Kidney glomerular epithelial cell (primary cell): ENCODE measurements at regions not wholly inside any gene's neighbourhood (a gene's known extent, or its start where the extent isn't known, plus 50 kb on each side); places are given as distances from the start of the nearest gene placed in this dataset.

ENCODE experiments used
- DNase-seq: peaks from one replicate; lab custom pipeline; 2025; lab: John Stamatoyannopoulos, UW

DNA sequence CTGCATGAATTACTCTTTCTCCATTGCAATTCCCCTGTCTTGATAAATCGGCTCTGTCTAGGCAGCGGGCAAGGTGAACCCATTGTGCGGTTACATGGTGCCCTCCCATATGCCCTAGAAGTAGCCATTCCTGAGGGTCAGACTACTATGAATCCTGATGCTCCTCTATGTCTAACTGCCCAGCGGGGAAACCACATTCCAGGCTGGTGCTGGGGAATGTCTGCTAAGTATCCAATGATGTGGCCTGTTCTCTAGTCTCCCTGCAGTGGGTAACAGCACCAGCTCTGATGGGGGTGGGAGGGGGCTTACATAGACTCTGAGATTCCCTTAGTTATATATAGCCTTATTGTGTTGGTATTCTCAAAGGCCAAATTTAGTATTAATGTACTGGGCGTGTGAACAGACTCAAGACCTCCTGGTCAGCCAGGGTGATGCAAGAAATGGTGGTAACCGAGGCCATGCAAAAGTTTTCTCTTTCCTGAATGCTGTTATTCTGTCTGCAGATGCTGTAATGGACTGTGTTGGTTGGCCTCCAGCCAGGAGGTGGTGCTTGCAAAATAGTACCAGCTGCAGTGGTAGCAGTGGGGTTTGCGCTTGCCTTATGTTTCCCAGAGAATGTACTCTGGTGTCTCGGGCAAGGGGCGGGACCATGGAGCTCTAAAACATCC, 564.8 kb upstream of the SLITRK1 start:
- DNase-seq: no peak

GRCh38 chr13:84445776-84446175, 563.5 kb upstream of the SLITRK1 start:
- no peak for DNase-seq

DNA sequence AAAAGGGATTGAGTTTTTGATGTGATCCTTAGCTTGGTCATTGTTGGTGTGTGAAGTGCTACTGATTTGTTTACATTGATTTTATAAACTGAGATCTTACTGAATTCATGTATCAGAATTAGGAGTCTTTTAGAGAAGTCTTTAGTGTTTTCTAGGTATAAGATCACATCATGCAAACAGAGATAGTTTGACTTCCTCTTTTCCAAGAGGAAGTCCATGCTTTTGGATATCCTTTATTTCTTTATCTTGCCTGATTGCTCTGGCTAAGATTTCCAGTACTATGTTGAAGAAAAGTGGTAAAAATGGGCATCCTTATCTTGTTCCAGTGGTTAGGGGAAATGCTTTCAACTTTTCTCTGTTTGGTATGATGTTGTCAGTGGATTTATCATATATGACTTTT, 561.2 kb upstream of the SLITRK1 start:
- no peak for DNase-seq

- peak; percentile 41 for DNase-seq
Observed at GRCh38 chr13:84439108-84439507, 556.8 kb upstream of the SLITRK1 start.

DNA sequence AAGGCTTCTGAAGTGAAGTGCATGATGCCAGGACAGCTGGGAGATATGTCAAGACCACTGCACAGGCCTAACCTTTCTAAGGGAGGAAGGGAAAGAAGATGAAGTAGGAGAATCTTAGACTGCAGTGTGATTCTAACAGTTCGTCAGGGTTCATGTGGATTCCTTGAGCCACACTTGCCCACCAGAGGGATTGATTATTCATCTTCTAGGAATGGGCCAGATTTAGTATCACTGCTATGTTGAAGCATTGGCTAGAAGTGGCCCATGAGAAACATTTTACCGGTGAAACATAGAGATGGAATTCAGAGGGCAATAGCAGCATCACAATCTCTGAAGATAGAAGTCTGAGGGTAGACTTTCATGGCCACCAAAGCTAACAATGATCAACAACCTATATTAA, 550.8 kb upstream of the SLITRK1 start:
- peak; percentile 50 for DNase-seq

GRCh38 chr13:84431646-84432045, 549.4 kb upstream of the SLITRK1 start:
- DNase-seq: no peak

DNA sequence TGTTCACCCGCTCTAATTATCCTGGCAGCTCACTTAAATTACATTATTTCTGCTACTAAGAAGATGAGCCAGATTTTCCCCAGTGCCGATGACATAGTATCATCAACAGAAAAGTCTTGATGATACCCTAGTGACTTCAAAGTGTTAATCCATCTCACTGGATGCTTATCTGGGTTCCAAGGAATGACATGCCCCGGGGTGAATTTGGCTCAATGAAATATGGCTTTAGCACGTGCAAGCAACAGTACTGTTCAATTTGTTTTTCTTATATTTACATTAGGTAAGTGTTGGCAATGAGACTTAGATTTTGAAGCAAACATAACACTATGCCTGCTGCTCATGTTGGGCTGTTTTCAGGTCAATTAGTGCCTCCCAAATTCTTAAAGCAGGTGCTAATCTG, 548.2 kb upstream of the SLITRK1 start:
- no peak for DNase-seq

DNA sequence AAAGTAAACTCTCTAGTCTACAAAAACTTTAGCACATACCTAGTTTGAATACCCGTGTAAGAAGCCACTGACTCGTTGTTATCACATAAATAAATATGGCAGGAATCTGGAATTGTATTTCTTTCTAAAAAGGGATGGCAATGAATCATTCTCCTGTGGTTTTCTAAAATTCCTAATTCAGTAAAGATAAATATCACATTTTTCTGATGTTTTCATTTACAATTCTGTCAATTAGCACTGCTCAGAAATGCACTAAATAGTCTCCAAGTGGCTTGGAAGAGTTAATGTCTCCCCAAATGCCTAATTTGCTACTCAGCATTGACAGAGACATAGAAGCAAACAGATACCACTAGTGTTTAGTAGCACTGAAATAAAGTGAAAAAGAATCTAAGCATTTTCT, 547.7 kb upstream of the SLITRK1 start:
- DNase-seq: peak; percentile 29

- DNase-seq: no peak
Observed at GRCh38 chr13:84418041-84418440, 535.8 kb upstream of the SLITRK1 start.

DNA sequence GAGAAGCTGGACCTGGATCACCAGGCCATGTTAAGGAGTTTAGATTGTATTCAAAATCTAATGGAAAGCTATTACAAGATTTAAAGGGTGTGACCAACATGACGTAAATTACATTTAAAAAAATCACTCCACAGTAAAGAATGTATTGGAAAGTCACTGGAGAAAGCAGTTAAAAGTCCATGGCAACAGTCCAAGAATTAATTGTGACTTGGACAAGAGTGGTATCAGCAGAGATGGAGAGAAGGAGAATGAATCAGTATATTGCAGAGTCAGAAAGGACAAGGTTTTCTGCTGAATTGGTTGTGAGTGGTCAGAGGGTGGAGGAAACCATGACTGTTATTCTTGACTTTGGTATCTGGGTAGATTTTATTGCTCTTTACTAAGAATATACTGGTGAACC, 535.1 kb upstream of the SLITRK1 start:
- DNase-seq: no peak

GRCh38 chr13:84413016-84413415, 530.7 kb upstream of the SLITRK1 start:
- no peak for DNase-seq

DNA sequence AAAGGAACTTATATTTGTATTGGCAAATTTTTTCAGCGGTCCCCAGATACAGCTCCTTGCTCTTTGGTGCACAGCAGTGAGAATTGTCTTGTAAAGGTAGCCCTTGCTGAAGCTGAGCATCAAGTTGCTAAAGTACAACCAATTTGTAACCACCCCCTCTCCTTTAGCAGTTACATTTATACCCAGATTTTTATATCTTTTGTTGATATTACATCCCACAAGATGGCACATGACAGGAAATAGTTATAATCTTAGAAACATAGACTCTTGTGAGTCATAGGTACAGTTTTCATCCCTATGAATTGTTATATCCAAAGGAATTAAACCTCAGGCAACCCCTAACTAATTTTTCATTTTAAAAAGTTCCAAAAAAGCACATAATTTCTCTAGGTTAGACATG, 523.0 kb upstream of the SLITRK1 start:
- DNase-seq: no peak

DNA sequence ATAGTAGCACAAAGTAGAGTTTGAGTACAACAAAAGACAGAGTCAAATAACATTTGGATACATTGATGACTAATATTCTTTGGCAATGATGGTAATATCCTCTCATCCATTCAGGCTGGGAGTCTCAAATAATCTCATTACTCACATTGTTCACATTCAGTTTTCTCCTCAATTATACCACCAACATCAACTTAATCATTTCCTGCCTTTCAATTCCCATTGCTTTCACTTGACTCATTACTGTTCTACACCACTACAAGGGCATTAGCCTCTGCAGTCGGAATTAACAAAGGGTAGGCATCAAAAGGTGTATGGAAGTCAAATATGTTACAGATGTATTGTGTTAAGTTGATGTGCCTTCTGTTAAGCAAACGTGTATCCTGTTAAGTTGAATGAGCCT, 518.4 kb upstream of the SLITRK1 start:
- peak; percentile 83 for DNase-seq

GRCh38 chr13:84399320-84400085, 517.2 kb upstream of the SLITRK1 start:
- DNase-seq: no peak

DNA sequence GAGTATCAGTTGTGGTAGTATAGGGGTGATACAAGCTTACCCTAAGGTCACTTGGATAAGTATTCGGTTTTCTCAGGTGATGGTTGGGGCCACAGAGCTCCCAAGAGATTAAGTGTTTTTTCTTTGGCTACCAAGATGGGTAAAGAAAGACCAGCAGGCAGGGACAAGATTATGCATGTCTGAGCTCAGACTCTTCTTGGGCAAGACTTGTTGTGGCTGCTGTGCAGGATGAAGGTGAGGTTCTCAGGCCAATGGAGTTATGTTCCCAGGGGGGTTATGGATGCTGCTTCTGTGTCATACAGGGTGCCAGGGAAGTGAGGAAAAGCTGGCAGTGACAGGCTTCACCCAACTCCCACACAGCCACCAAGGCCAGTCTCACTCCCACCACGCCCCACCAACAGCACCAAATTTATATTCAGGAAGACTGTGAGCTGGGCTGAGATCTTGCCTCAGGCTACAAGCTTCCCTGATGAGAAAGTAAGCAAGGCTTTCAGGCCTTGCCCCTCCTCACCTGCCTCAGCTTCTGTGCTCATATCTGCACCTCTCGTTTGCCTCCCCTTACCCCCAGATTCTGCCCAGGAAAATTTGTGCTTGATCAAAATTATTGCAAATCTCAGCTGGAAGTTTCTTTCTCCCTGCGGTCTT, 511.8 kb upstream of the SLITRK1 start:
- no peak for DNase-seq

GRCh38 chr13:84380866-84381265, 498.6 kb upstream of the SLITRK1 start:
- DNase-seq: no peak

GRCh38 chr13:84377106-84377505, 494.8 kb upstream of the SLITRK1 start:
- no peak for DNase-seq

- peak; percentile 25 for DNase-seq
Observed at GRCh38 chr13:84366506-84366905, 484.2 kb upstream of the SLITRK1 start.

GRCh38 chr13:84362777-84363176, 480.5 kb upstream of the SLITRK1 start:
- no peak for DNase-seq

DNA sequence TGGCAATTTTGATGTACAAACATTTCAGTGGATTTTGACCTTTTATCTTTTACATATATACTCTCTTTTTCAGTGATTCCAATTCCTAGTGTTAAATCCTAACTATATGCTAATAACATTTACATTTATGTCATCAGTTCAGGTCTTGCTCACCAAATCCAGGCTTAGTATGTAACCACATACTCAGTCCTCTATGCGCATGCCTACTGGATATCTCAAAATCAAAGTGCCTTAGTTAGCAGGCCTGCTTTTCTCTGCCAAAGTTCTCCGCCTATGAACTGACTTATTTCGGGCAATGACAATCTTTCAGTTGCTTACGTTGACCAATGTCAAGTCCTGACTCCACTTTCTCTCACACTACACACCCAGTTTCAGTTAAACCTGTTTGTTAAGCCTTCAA, 478.5 kb upstream of the SLITRK1 start:
- DNase-seq: no peak

- DNase-seq: no peak
Observed at GRCh38 chr13:84358601-84359000, 476.3 kb upstream of the SLITRK1 start.

GRCh38 chr13:84352946-84353345, 470.7 kb upstream of the SLITRK1 start:
- no peak for DNase-seq

- no peak for DNase-seq
Observed at GRCh38 chr13:84339456-84339855, 457.2 kb upstream of the SLITRK1 start.
